ENCODE measurements at regions not wholly inside any gene's neighbourhood (a gene's known extent, or its start where the extent isn't known, plus 50 kb on each side); places are given as distances from the start of the nearest gene placed in this dataset.

- DNase-seq, result no peak
These were observed 381.4 kb upstream of the TGFBR2 start for GRCh38 chr3:30225021-30225420.

DNA sequence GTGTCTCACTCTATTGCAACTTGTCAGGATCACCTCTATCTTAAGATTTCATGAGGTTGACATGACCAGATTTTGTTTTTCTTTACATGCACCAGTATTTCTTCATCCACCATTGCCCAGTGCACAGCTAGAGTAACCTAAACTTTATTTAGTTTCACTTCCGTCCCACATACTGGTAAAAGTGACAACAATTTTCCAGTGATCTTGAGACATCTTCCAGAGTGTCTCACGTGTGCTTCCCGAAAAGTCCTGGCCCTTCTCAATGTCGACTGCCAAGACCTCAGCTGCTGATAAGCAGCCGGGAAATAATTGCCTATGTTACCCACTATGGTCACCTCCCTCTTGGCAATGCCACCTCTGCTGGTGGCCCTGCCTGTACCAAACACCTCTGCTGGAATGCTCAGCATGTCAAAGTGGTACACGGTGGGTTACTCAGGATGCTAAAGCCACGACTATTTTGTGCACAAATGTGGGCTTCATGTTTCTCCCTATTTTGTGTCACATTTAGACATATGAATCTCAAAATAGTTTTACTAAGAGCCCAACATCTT lies 379.7 kb upstream of the TGFBR2 start:
- no peak for DNase-seq

- no peak for DNase-seq
These were observed 378.7 kb upstream of the TGFBR2 start for GRCh38 chr3:30227571-30228301.

- no peak for DNase-seq
These were observed 378.1 kb upstream of the TGFBR2 start for GRCh38 chr3:30228302-30228631.

DNA sequence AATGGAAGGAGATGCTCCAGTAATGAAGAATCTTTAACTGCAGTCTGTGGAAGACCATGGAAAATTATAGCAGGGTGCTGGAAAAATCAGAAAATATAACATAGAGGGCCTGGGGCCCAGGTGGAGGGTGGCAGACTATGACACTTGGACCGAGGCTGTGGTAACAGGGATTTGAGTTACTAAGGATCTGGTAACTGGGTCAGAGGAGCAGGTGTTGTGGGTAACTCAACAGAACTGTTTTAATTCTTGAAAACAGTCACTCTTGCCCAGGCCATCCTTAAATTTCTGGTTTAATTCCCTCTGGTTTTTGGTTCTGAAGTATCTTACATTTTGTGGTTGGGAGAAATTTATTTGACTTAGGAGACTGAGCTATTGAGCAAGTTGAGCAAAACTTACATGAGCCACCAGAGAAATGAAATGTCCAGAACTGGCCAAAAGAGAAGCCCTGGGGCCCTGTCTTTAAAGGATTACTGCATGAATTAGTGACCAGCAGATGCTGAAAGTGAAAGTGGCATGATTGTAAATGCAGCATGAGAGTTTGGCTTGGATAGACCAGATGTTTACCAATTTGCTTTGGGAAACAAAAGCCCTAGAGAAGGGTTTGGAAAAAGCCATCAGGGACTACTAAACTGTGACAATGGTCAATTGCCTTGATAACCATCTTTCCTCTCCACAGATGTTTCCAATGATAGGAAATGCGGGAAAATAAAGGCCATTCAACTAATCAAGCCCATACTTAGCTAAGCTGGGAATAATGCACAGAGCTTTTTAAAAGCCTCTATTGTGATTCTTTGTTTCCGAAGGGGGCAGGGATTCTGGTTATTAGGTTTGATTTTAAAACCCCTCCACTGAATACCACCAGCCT lies 374.9 kb upstream of the TGFBR2 start:
- no peak for DNase-seq

- DNase-seq, result no peak
These were observed 374.3 kb upstream of the TGFBR2 start for GRCh38 chr3:30232142-30232541.

GRCh38 chr3:30233913-30234646 lies 372.3 kb upstream of the TGFBR2 start:
- DNase-seq, result no peak

- DNase-seq, result no peak
These were observed 370.4 kb upstream of the TGFBR2 start for GRCh38 chr3:30236011-30236410.

GRCh38 chr3:30241721-30242120 lies 364.7 kb upstream of the TGFBR2 start:
- DNase-seq, result no peak

DNA sequence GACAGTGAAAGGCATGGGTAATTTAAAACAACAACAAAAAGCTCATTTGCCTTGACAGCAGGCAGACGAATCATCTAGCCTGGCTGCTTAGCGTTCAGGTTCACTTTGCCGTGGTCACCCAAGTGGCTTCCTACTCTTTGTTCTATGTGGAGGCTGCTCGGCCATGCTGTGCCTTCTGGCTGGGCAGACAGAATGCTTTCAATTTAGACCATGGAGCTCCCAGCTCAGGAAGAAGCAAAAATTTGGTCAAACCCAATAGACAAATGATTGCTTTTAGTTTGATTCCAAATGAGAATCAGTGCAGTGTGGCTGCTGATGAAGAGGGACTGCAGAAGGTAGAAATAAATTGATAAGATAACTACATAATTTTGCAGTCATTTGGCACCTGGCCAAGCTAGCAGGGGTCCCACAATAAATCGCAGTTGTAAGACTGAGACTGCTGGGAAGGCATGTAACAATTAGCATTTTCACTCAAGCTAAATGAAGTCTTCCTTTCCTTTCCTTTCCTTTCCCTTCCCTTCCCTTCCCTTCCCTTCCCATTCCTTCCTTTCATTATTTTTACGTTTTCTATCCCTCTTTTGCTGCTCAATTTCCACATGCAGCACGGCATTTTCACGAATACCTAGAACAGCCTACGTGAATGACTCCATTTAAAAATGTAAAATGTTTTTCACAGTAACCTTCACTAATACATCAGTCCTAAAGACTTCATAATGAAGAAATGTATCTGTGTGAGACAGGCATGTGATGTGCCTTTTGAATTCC lies 360.4 kb upstream of the TGFBR2 start:
- no peak for DNase-seq

- no peak for DNase-seq
These were observed 358.0 kb upstream of the TGFBR2 start for GRCh38 chr3:30248423-30248822.

DNA sequence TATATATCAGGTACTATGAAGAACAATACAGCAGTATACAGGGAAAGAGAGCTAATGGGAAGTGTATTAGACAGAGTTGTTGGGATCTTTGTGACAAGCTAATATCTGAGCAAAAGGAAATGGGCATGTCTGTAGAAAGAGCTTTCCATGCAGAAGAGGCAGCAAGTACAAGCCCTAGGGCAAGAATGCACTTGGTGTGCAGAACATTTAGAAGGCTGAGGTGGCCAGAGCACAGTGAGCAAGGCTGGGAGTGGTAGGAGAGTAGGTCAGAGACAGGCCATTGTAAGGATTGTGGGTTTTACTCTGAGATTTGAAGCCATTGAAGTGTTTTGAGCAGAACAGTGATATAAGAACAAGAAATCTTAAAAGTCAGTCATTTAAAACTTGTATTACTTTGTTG lies 353.9 kb upstream of the TGFBR2 start:
- DNase-seq, result no peak

- no peak for DNase-seq
These were observed 352.6 kb upstream of the TGFBR2 start for GRCh38 chr3:30253832-30254231.

DNA sequence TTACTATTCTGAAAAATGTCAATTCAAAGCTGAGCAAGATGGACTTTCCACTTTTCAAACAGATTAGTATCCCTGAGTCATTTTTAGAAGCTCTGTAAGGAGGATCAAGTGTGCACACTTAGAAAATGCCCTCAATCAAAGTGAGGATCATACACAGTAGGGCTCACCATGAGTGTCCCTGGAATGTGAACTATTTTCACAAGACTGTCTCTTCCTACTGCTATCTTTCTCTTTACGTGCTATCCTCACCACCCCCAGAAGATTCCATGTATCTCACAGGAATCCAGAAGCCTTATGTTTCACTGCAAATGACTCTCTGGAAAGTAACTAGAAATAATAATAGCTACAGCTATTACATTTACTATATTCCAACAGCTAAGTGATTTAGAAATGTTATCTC lies 349.9 kb upstream of the TGFBR2 start:
- no peak for DNase-seq

DNA sequence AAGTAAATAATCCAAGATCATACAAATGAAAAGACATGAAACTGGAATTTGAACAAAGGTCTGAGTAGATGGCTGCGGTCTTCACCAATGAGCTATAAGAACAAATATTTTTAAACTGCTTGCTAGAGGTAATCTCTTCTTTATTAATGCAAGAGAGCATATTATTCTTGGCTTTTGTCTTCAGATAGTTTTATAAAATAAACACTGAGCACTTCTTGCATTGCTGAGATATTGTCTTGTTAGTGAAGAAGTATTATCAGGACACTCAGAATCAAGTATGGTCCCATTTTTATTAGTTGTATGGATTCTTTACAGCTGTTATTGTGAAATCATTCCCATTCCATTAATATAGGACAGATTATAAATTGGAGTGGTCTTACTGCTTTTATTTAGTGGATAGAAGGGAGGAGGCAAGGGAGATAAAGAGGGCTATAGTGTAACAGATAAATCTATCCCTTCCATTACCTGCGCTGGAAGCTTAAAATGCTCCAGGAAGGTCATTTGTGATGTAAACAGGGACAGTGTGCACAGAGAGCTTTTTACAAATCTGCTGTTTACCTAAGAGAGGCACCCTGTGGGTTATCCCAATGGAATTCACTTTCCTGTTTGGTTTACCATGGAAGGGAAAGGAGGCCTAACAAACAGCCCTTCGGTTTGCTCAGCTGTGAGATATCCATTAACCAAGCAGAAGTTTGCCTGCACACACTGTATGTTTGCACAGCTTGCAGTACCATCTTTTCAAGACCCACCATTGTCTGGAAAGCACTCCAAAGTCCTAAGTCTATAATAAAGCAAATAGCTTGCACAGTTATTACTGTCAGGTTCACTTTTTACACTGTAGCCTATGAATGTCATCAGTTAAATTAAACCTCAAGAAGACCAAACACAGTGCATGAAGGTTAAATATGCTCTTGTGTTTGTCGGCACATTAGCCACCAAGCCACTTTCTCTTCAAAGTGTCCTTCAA lies 347.7 kb upstream of the TGFBR2 start:
- peak; percentile 96 for DNase-seq

DNA sequence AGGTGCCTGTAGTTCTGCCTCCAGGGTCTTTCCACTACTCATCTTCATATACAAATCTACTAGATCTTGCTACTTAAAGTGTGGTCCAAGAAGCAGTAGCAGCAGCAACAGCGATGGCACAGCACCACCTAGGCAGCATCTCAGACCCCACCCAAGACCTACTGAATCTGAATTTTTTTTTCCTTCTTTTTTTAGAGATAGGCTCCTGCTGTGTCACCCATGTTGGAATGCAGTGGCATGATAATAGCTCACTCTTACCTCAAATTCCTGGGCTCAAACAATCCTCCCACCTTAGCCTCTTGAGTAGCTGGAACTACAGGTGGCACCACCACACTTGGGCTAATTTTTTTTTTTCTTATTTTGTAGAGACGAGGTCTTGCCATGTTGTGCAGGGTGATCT lies 346.7 kb upstream of the TGFBR2 start:
- DNase-seq, result no peak

GRCh38 chr3:30260762-30261161 lies 345.6 kb upstream of the TGFBR2 start:
- no peak for DNase-seq

DNA sequence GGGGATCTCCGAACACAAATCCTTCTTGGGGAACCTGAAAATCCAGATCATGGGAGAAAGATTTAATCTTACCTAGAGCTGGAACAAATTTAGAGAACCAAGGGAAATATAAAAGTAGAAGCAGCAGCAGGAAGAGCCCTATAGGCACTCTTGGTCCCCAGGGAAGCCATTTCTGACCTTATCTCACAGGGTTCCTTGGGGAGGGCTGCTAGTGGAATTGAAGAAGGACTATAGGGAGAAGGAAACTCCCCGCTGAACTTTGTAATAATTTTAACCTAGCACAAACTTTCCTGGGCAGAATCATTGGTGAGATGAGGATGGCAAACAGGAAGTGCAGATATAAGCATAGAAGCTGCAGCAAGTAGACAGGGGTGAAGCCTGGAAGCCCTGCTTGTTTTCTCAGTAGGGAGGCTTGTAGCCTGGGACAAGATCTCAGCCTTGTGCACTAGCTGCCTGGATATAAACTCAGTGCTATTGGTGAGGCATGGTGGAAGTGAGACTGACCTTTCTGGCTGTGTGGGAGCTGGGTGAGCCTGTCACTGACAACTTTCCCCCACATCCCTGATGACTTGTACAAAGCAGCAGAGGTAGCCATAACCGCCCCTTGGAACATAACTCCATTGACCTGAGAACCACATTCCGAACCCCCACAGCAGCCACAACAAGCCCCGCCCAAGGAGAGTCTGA lies 343.0 kb upstream of the TGFBR2 start:
- DNase-seq, result no peak

DNA sequence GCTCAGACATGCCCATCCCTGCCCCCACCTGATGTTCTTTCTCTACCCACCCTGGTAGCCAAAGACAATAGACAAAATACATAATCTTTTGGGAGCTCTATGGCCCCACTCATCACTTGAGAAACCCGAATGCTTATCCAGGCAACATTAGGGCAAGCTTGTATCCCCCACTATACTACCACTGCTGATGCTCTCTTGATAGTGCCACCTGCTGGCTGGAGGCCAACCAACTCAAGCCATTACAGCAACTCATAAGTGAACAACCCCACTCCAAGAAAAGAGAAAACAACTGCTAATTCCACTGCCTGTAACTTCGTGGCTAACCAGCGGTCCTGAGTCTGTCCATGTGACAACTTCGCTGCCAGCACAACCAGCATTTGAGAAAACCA lies 342.5 kb upstream of the TGFBR2 start:
- DNase-seq, result no peak

- DNase-seq, result no peak
These were observed 339.9 kb upstream of the TGFBR2 start for GRCh38 chr3:30266524-30266923.

- no peak for DNase-seq
These were observed 338.1 kb upstream of the TGFBR2 start for GRCh38 chr3:30268288-30268687.

All from NCI-H345 (cell line).